Tibial nerve (tissue), 3 donors: ENCODE measurements at regions not wholly inside any gene's neighbourhood (a gene's known extent, or its start where the extent isn't known, plus 50 kb on each side); places are given as distances from the start of the nearest gene placed in this dataset.

Experiments
- POLR2A ChIP-seq, 2 donors: fragments of 450-650 bp; IDR thresholded peaks; one replicate each; pipeline ENCODE4 v1.6.1; 2017; ENCODE audit warnings: antibody characterized with exemption in 2 of 2, mild to moderate bottlenecking in 2 of 2, moderate library complexity in 2 of 2
- TF ChIP-seq, protein P1 (sequence below), 5 experiments: fragments of 200-600 bp in 3 of 5; fragments of 450-650 bp in 2 of 5; sonication (generic) in 3 of 5; IDR thresholded peaks; one replicate each; pipeline ENCODE4 v1.5.1; 2016 to 2019; ENCODE audit warnings: antibody characterized with exemption in 5 of 5, mild to moderate bottlenecking in 3 of 5, moderate library complexity in 2 of 5

DNA sequence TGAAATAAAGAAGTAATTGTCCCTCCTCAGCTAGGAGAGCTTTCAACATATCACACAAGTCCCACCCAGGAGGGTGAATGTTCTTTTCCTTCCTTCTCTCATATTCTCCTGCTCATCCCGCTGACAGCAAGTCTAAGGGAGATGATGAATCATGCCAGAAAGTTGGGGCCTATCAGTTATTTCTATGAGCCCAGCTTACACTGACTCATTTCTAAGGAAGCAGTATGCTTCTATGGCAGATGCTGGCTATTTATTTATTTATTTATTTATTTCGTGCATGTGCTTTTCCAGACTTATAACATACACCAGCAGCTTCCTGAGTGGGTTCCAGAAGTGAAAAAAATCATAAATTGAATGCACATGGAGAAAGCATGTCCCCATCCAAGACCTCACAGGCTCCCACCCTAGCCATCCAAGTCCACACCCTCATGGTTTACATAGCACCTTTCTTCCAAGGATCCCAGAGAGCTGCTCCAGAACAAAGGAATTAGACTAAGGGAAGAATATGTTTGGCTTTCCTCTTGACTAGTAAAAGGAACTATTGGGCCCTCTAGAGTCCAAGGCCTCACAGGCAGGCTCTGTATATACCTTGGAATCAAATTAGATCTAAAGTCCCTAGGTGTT is 1074.2 kb upstream of the ZEB2 start:
- TF ChIP-seq, protein P1, sequence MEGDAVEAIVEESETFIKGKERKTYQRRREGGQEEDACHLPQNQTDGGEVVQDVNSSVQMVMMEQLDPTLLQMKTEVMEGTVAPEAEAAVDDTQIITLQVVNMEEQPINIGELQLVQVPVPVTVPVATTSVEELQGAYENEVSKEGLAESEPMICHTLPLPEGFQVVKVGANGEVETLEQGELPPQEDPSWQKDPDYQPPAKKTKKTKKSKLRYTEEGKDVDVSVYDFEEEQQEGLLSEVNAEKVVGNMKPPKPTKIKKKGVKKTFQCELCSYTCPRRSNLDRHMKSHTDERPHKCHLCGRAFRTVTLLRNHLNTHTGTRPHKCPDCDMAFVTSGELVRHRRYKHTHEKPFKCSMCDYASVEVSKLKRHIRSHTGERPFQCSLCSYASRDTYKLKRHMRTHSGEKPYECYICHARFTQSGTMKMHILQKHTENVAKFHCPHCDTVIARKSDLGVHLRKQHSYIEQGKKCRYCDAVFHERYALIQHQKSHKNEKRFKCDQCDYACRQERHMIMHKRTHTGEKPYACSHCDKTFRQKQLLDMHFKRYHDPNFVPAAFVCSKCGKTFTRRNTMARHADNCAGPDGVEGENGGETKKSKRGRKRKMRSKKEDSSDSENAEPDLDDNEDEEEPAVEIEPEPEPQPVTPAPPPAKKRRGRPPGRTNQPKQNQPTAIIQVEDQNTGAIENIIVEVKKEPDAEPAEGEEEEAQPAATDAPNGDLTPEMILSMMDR (IDR thresholded peaks at IDR 0.05), result no peak
- TF ChIP-seq POLR2A (IDR thresholded peaks at IDR 0.05), result no peak
